Activated CD8-positive, alpha-beta T cell treated with anti-CD3 and anti-CD28 coated beads for 36 hours (primary cell): ENCODE measurements at regions not wholly inside any gene's neighbourhood (a gene's known extent, or its start where the extent isn't known, plus 50 kb on each side); places are given as distances from the start of the nearest gene placed in this dataset.

Experiments
- ATAC-seq: fragments of 200-7000 bp; cut with Tn5 transposase; one replicate; pipeline ENCODE4 v1.10.0; 2021; ENCODE audit warnings: mild to moderate bottlenecking, moderate library complexity
- CTCF ChIA-PET: fragments of 350-600 bp; sonication (Branson Sonifier 250); formaldehyde crosslinking; loops from one replicate; lab custom pipeline; 2021; ENCODE audit warnings: antibody characterized with exemption; lab: Charles Lee
- POLR2A ChIA-PET: fragments of 350-600 bp; sonication (Branson Sonifier 250); formaldehyde crosslinking; loops from one replicate; lab custom pipeline; 2021; ENCODE audit warnings: antibody characterized with exemption; lab: Charles Lee
- DNase-seq: peaks from one replicate; pipeline ENCODE4 v3.0.0-alpha.2; 2020
- H3K27ac Mint-ChIP-seq: one replicate; pipeline ENCODE4 v1.8.0; 2021; ENCODE audit warnings: mild to moderate bottlenecking, mixed read lengths
- H3K27me3 Mint-ChIP-seq: one replicate; pipeline ENCODE4 v1.8.0; 2021; ENCODE audit warnings: mixed read lengths
- H3K36me3 Mint-ChIP-seq: one replicate; pipeline ENCODE4 v1.8.0; 2021; ENCODE audit warnings: low read depth, mixed read lengths
- H3K4me1 Mint-ChIP-seq: one replicate; pipeline ENCODE4 v1.8.0; 2021; ENCODE audit warnings: low read depth, mixed read lengths
- H3K4me3 Mint-ChIP-seq: one replicate; pipeline ENCODE4 v1.8.0; 2021; ENCODE audit warnings: mild to moderate bottlenecking, moderate library complexity, mixed read lengths
- H3K9me3 Mint-ChIP-seq: one replicate; pipeline ENCODE4 v1.8.0; 2021; ENCODE audit warnings: mixed read lengths
- intact Hi-C: fragments of 100-400 bp; cut with micrococcal nuclease; formaldehyde crosslinking; loops from one replicate; pipeline ENCODE4 v1.10.0; 2022
- TF ChIP-seq, protein P1 (sequence below): fragments of 200-600 bp; IDR thresholded peaks from one replicate; pipeline ENCODE4 v1.8.0; 2022; ENCODE audit warnings: antibody characterized with exemption, mild to moderate bottlenecking

- DNase-seq (no peak), ATAC-seq (no peak)
- CTCF ChIA-PET, result no interaction called here
- TF ChIP-seq, protein P1, sequence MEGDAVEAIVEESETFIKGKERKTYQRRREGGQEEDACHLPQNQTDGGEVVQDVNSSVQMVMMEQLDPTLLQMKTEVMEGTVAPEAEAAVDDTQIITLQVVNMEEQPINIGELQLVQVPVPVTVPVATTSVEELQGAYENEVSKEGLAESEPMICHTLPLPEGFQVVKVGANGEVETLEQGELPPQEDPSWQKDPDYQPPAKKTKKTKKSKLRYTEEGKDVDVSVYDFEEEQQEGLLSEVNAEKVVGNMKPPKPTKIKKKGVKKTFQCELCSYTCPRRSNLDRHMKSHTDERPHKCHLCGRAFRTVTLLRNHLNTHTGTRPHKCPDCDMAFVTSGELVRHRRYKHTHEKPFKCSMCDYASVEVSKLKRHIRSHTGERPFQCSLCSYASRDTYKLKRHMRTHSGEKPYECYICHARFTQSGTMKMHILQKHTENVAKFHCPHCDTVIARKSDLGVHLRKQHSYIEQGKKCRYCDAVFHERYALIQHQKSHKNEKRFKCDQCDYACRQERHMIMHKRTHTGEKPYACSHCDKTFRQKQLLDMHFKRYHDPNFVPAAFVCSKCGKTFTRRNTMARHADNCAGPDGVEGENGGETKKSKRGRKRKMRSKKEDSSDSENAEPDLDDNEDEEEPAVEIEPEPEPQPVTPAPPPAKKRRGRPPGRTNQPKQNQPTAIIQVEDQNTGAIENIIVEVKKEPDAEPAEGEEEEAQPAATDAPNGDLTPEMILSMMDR, result no peak
- H3K27me3 Mint-ChIP-seq, result no peaks in the 10 kb centered on the region
- no peak overlapping the region for H3K4me3 Mint-ChIP-seq
- no peaks in the 10 kb centered on the region for H3K4me1 Mint-ChIP-seq
- H3K36me3 Mint-ChIP-seq, result no peaks in the 10 kb centered on the region
- H3K9me3 Mint-ChIP-seq, result no peaks in the 10 kb centered on the region
- intact Hi-C loops, result no loop called here
- POLR2A ChIA-PET, result no interaction called here
- no peak overlapping the region for H3K27ac Mint-ChIP-seq
Measured at GRCh38 chr5:128757196-128757959, 207.9 kb upstream of the SLC27A6 start.

DNA sequence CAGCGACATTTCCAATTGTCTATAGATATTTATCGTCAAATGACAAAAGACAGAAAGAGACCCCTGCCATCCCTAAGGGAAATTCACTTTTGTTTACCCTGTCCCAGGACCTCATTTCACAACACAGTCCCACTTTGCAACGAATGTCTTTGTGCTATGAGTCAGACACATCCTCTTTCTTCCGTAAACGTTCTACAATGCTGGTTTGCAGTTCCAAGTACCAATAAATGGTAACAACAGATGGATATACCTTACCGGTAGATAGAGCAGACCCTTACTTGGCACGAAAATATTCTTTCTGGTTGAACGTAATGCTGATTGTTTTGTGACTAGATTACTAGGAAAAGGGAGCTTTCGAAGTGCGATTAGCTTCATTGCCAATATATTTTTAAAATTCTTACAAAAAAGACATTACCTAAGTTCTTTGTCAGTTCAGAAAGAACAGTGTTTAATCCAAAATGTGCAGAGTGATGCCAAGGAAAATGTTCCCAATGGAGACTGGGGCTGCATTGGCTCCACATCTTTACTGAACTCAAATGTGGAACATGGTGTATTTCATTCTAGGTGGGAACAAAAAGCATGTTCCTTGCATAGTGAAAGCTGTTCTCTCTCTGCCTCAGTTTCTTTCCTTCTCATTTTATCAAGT is 202.5 kb upstream of the SLC27A6 start:
- H3K4me3 Mint-ChIP-seq, result no peak overlapping the region
- no peaks in the 10 kb centered on the region for H3K27me3 Mint-ChIP-seq
- no peak for ATAC-seq
- TF ChIP-seq, protein P1, result no peak
- POLR2A ChIA-PET, result no interaction called here
- CTCF ChIA-PET, result no interaction called here
- intact Hi-C loops, result no loop called here
- no peaks in the 10 kb centered on the region for H3K36me3 Mint-ChIP-seq
- no peaks in the 10 kb centered on the region for H3K9me3 Mint-ChIP-seq
- DNase-seq, result no peak
- H3K4me1 Mint-ChIP-seq, result no peaks in the 10 kb centered on the region
- no peak overlapping the region for H3K27ac Mint-ChIP-seq

DNA sequence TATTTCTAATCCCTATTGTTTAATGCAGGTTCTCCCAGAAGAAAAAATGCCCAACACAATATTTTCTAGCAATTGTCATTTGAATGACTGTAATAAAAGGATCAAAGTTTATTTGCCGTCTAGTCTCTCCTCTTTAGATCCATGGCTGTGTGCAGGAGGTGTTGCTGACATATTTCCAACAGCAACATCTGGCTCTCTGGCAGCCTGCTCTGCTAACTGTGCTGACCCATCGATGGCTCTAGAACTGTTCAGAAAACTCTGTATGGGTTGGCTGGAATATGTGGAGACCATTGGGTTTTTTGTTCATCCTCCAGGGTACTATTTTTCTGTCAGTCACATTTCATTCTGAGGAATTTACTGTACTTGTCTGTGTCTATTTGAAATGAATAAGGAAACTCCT is 202.0 kb upstream of the SLC27A6 start:
- H3K36me3 Mint-ChIP-seq, result no peaks in the 10 kb centered on the region
- H3K9me3 Mint-ChIP-seq, result no peaks in the 10 kb centered on the region
- no peak for DNase-seq
- no peak overlapping the region for H3K27ac Mint-ChIP-seq
- no peaks in the 10 kb centered on the region for H3K4me1 Mint-ChIP-seq
- no peaks in the 10 kb centered on the region for H3K27me3 Mint-ChIP-seq
- no peak overlapping the region for H3K4me3 Mint-ChIP-seq
- POLR2A ChIA-PET, result no interaction called here
- CTCF ChIA-PET, result no interaction called here
- ATAC-seq, result no peak
- TF ChIP-seq, protein P1, result no peak
- intact Hi-C loops, result no loop called here

GRCh38 chr5:128764601-128765310 is 200.5 kb upstream of the SLC27A6 start:
- H3K27me3 Mint-ChIP-seq, result no peaks in the 10 kb centered on the region
- ATAC-seq, result no peak
- ChIA-PET CTCF (no interaction called here), POLR2A (no interaction called here)
- H3K27ac Mint-ChIP-seq, result no peak overlapping the region
- no peaks in the 10 kb centered on the region for H3K36me3 Mint-ChIP-seq
- no peak for DNase-seq
- no peaks in the 10 kb centered on the region for H3K4me1 Mint-ChIP-seq
- TF ChIP-seq, protein P1, result no peak
- H3K4me3 Mint-ChIP-seq, result no peak overlapping the region
- H3K9me3 Mint-ChIP-seq, result no peaks in the 10 kb centered on the region
- intact Hi-C loops, result no loop called here
